ENCODE measurements at regions not wholly inside any gene's neighbourhood (a gene's known extent, or its start where the extent isn't known, plus 50 kb on each side); places are given as distances from the start of the nearest gene placed in this dataset.

GRCh38 chr2:60333264-60333663 is 220.2 kb downstream of the BCL11A start:
- no peaks in the 10 kb centered on the region for H3K4me1 ChIP-seq (replicated peaks; ENCODE audit: insufficient read depth)
- H3F3A ChIP-seq (ENCODE audit: insufficient read depth, low read depth) = no peaks in the 10 kb centered on the region
- H3K9me2 ChIP-seq (ENCODE audit: insufficient read depth) = no peaks in the 10 kb centered on the region
- no peaks in the 10 kb centered on the region for H3K9me3 ChIP-seq (ENCODE audit: insufficient read depth, low read depth)
- no peak overlapping the region for H3K27ac ChIP-seq
- ChIA-PET POLR2A (ENCODE audit: unreplicated experiment) (no interaction called here), CTCF (no interaction called here)
- H4K20me1 ChIP-seq (ENCODE audit: insufficient read depth) = no peaks in the 10 kb centered on the region
- intact Hi-C loops (cut with micrococcal nuclease; ENCODE audit: unreplicated experiment) = no loop called here
- no peak for TF ChIP-seq EZH2 (IDR thresholded peaks at IDR 0.05; ENCODE audit: low read depth)
- no peak for TF ChIP-seq CTCF (conservative IDR thresholded peaks at IDR 0.05)
- DNase-seq = no peak
- H3K4me2 ChIP-seq = no peak overlapping the region
- no peaks in the 10 kb centered on the region for H3K36me3 ChIP-seq (ENCODE audit: low read depth)
- H2AFZ ChIP-seq = no peak overlapping the region
- H3K27me3 ChIP-seq (ENCODE audit: insufficient read depth, low read depth) = 0 out of 2 replicates have a peak, but pooled peaks cover 5% of the 10 kb centered on the region
- no TSS peak for BruUV-seq (replicated peaks)
- H3K79me2 ChIP-seq (ENCODE audit: low read depth) = no peaks in the 10 kb centered on the region
- no peak overlapping the region for H3K4me3 ChIP-seq

- ChIA-PET CTCF (no interaction called here), POLR2A (ENCODE audit: unreplicated experiment) (no interaction called here)
- Histone ChIP-seq H3K9me2 (ENCODE audit: insufficient read depth) (no peaks in the 10 kb centered on the region), H3K36me3 (ENCODE audit: low read depth) (no peaks in the 10 kb centered on the region), H3K79me2 (ENCODE audit: low read depth) (no peaks in the 10 kb centered on the region), H3K4me1 (replicated peaks; ENCODE audit: insufficient read depth) (no peaks in the 10 kb centered on the region), H3K9me3 (ENCODE audit: insufficient read depth, low read depth) (no peaks in the 10 kb centered on the region), H2AFZ (no peak overlapping the region), H3K27ac (no peak overlapping the region), H3K4me3 (no peak overlapping the region), H4K20me1 (ENCODE audit: insufficient read depth) (no peaks in the 10 kb centered on the region), H3K4me2 (no peak overlapping the region), H3F3A (ENCODE audit: insufficient read depth, low read depth) (no peaks in the 10 kb centered on the region), H3K27me3 (ENCODE audit: insufficient read depth, low read depth) (0 out of 2 replicates have a peak, but pooled peaks cover 5% of the 10 kb centered on the region)
- no TSS peak for BruUV-seq (replicated peaks)
- intact Hi-C loops (cut with micrococcal nuclease; ENCODE audit: unreplicated experiment) = no loop called here
- TF ChIP-seq EZH2 (IDR thresholded peaks at IDR 0.05; ENCODE audit: low read depth) = no peak
- no peak for TF ChIP-seq CTCF (conservative IDR thresholded peaks at IDR 0.05)
- no peak for DNase-seq
Measured at GRCh38 chr2:60331115-60331809, 222.2 kb downstream of the BCL11A start.

- no TSS peak for BruUV-seq (replicated peaks)
- H3K4me3 ChIP-seq = no peak overlapping the region
- no peak overlapping the region for H2AFZ ChIP-seq
- H3K27ac ChIP-seq = no peak overlapping the region
- no peaks in the 10 kb centered on the region for H3F3A ChIP-seq (ENCODE audit: insufficient read depth, low read depth)
- no peaks in the 10 kb centered on the region for H4K20me1 ChIP-seq (ENCODE audit: insufficient read depth)
- no peak for TF ChIP-seq EZH2 (IDR thresholded peaks at IDR 0.05; ENCODE audit: low read depth)
- no peak for TF ChIP-seq CTCF (conservative IDR thresholded peaks at IDR 0.05)
- no peak overlapping the region for H3K4me2 ChIP-seq
- no peaks in the 10 kb centered on the region for H3K9me3 ChIP-seq (ENCODE audit: insufficient read depth, low read depth)
- H3K27me3 ChIP-seq (ENCODE audit: insufficient read depth, low read depth) = 0 out of 2 replicates have a peak, but pooled peaks cover 5% of the 10 kb centered on the region
- ChIA-PET POLR2A (ENCODE audit: unreplicated experiment) (no interaction called here), CTCF (no interaction called here)
- no peaks in the 10 kb centered on the region for H3K36me3 ChIP-seq (ENCODE audit: low read depth)
- DNase-seq = no peak
- intact Hi-C loops (cut with micrococcal nuclease; ENCODE audit: unreplicated experiment) = no loop called here
- H3K4me1 ChIP-seq (replicated peaks; ENCODE audit: insufficient read depth) = no peaks in the 10 kb centered on the region
- H3K9me2 ChIP-seq (ENCODE audit: insufficient read depth) = no peaks in the 10 kb centered on the region
- H3K79me2 ChIP-seq (ENCODE audit: low read depth) = no peaks in the 10 kb centered on the region
Measured at GRCh38 chr2:60329225-60329624, 224.2 kb downstream of the BCL11A start.

Data from PC-9 (cell line).